A549 (cell line): ENCODE measurements at regions not wholly inside any gene's neighbourhood (a gene's known extent, or its start where the extent isn't known, plus 50 kb on each side); places are given as distances from the start of the nearest gene placed in this dataset.
A peak's percentile ranks its signal among the peaks of the same experiment; 100 is the strongest.

Experiments
- ATAC-seq, 2 experiments: fragments of 200-7000 bp in 1 of 2; fragments of >200 bp in 1 of 2; cut with Nextera tagmentation in 1 of 2; cut with Tn5 transposase in 1 of 2; 3 replicates each; pipeline versions ENCODE4 v1.8.0 to v1.9.1; 2018 to 2020; ENCODE audit warnings: mild to moderate bottlenecking in 1 of 2, moderate library complexity in 1 of 2
- CTCF ChIA-PET: fragments of 300-600 bp; sonication (Branson Sonifier 250); formaldehyde crosslinking; extraction: SDS; loops from one replicate; lab custom pipeline; 2021; ENCODE audit warnings: antibody characterized with exemption, inconsistent platforms; lab: Yijun Ruan, JAX
- POLR2A ChIA-PET: fragments of 350-600 bp; formaldehyde crosslinking; extraction: SDS; loops from one replicate; lab custom pipeline; 2021; ENCODE audit warnings: antibody characterized with exemption, inconsistent platforms; lab: Yijun Ruan, JAX
- DNase-seq, 2 experiments: peaks; one replicate each; pipeline versions ENCODE4 v3.0.0 to v3.0.0-alpha.2; 2011 to 2016; ENCODE audit warnings: low read depth in 1 of 2, low spot score in 1 of 2
- FAIRE-seq: peaks from 2 replicates; lab custom pipeline; 2011; peaks lifted over from hg19 to GRCh38; lab: Jason Lieb, UNC
- H3K27ac ChIP-seq, 2 experiments: fragments of >200 bp; sonication (Bioruptor Twin); formaldehyde crosslinking; 3 replicates each; pipeline ENCODE4 v1.5.1; 2016 to 2017
- H3K4me1 ChIP-seq: fragments of >200 bp; sonication (Bioruptor Twin); formaldehyde crosslinking; 3 replicates; pipeline ENCODE4 v1.6.1; 2016
- H3K4me2 ChIP-seq: fragments of >200 bp; sonication (Bioruptor Twin); formaldehyde crosslinking; 3 replicates; pipeline ENCODE4 v1.6.1; 2016
- H3K4me3 ChIP-seq: fragments of >200 bp; sonication (Bioruptor Twin); formaldehyde crosslinking; 3 replicates; pipeline ENCODE4 v1.5.1; 2016
- H3K9me3 ChIP-seq: fragments of >200 bp; sonication (Bioruptor Twin); formaldehyde crosslinking; 3 replicates; pipeline ENCODE4 v1.6.1; 2016
- EHF ChIP-seq: fragments of 250-450 bp; sonication (Bioruptor Pico); IDR thresholded peaks from 2 replicates; pipeline ENCODE4 v1.5.0; 2020; ENCODE audit warnings: mild to moderate bottlenecking
- FOSL2 ChIP-seq, 2 experiments: fragments of 450-650 bp in 1 of 2; fragments of >200 bp in 1 of 2; sonication (Bioruptor Twin) in 1 of 2; formaldehyde crosslinking; IDR thresholded peaks; 2 replicates each; pipeline versions ENCODE4 v1.5.0 to v1.6.1; 2016 to 2020; ENCODE audit warnings: mild to moderate bottlenecking in 1 of 2, moderate library complexity in 1 of 2
- FOXS1 ChIP-seq: fragments of 250-450 bp; sonication (Bioruptor Pico); IDR thresholded peaks from 2 replicates; pipeline ENCODE4 v1.5.0; 2020; ENCODE audit warnings: mild to moderate bottlenecking, moderate library complexity
- GATA3 ChIP-seq: IDR thresholded peaks from 2 replicates; pipeline ENCODE4 v1.6.1; 2012; ENCODE audit warnings: borderline replicate concordance
- KDM1A ChIP-seq: fragments of 200-600 bp; sonication (generic); IDR thresholded peaks from 2 replicates; pipeline ENCODE4 v1.6.1; 2016; ENCODE audit warnings: low read depth, mild to moderate bottlenecking
- KDM5A ChIP-seq: fragments of 200-600 bp; sonication (generic); IDR thresholded peaks from 2 replicates; pipeline ENCODE4 v1.6.1; 2016; ENCODE audit warnings: antibody characterized with exemption, mild to moderate bottlenecking
- MAFK ChIP-seq: fragments of 450-650 bp; IDR thresholded peaks from 2 replicates; pipeline ENCODE4 v1.6.1; 2014; ENCODE audit not compliant: partially characterized antibody
- MAZ ChIP-seq: fragments of 150-350 bp; IDR thresholded peaks from 2 replicates; pipeline ENCODE4 v1.6.1; 2014; ENCODE audit warnings: antibody characterized with exemption, low read depth, low read length, borderline replicate concordance
- RAD21 ChIP-seq, 2 experiments: fragments of >200 bp in 1 of 2; sonication (Bioruptor Twin) in 1 of 2; formaldehyde crosslinking in 1 of 2; IDR thresholded peaks in 1 of 2; conservative IDR thresholded peaks in 1 of 2; 2 replicates in 1 of 2; 3 replicates in 1 of 2; pipeline ENCODE4 v1.6.1; 2012 to 2018; ENCODE audit warnings: inconsistent platforms in 1 of 2
- RARB ChIP-seq: fragments of 250-450 bp; sonication (Bioruptor Pico); IDR thresholded peaks from 2 replicates; pipeline ENCODE4 v1.8.0; 2021; ENCODE audit warnings: mild to moderate bottlenecking, moderate library complexity
- RCOR1 ChIP-seq: fragments of 150-350 bp; IDR thresholded peaks from 2 replicates; pipeline ENCODE4 v1.6.1; 2014; ENCODE audit warnings: antibody characterized with exemption, low read length, low read depth
- RNF2 ChIP-seq: fragments of 200-600 bp; sonication (generic); IDR thresholded peaks from 2 replicates; pipeline ENCODE4 v1.6.1; 2016; ENCODE audit warnings: low read depth, mild to moderate bottlenecking, antibody characterized with exemption, moderate library complexity, borderline replicate concordance
- SMC3 ChIP-seq: fragments of >200 bp; sonication (Bioruptor Twin); formaldehyde crosslinking; IDR thresholded peaks from 3 replicates; pipeline ENCODE4 v1.6.1; 2018; ENCODE audit warnings: inconsistent platforms
- SREBF2 ChIP-seq: fragments of 450-650 bp; IDR thresholded peaks from 2 replicates; pipeline ENCODE4 v1.6.1; 2014; ENCODE audit warnings: mild to moderate bottlenecking, moderate library complexity
- TFCP2L1 ChIP-seq: fragments of 250-450 bp; sonication (Bioruptor Pico); IDR thresholded peaks from 2 replicates; pipeline ENCODE4 v1.5.0; 2021; ENCODE audit warnings: mild to moderate bottlenecking
- WGBS: methylation state at CpG from one replicate; pipeline ENCODE4 v1.1.6; 2017; ENCODE audit errors: missing lambda C conversion rate; 5-methylcytosine and 5-hydroxymethylcytosine counted together
- TF ChIP-seq, protein P1 (sequence below): fragments of >200 bp; sonication (Bioruptor Twin); formaldehyde crosslinking; IDR thresholded peaks from 3 replicates; pipeline ENCODE4 v1.5.1; 2016
- TF ChIP-seq, protein P2 (sequence below): IDR thresholded peaks from 2 replicates; pipeline ENCODE4 v1.6.1; 2012
- TF ChIP-seq, protein P3 (sequence below): fragments of 250-450 bp; sonication (Bioruptor Pico); IDR thresholded peaks from 2 replicates; pipeline ENCODE4 v1.5.0; 2020; ENCODE audit warnings: low read depth, mild to moderate bottlenecking, moderate library complexity

DNA sequence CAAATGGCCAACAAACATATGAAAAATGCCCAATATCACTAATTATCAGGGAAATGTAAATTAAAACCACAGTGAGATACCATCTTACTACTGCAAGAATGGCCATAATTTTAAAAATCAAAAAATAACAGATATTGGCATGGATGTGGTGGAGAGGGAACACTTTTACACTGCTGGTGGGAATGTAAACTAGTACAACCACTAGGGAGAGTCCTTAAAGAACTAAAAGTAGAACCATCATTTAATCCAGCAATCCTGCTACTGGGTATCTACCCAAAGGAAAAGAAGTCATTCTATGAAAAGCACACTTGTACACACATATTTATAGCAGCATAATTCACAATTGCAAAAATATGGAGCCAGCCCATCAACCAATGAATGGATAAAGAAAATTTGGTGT is 459.7 kb downstream of the GXYLT1 start:
- Histone ChIP-seq H3K4me2 (no peak overlapping the region), H3K4me3 (no peak overlapping the region), H3K4me1 (no peaks in the 10 kb centered on the region), H3K9me3 (no peaks in the 10 kb centered on the region), H3K27ac (no peak overlapping the region)
- ChIA-PET CTCF (interaction anchor here (1.1 kb wide), 1 partner anchor 339 kb away, joined by 4 read pairs; no protein-coding TSS in a partner anchor), POLR2A (no interaction called here)
- FAIRE-seq = no peak
- TF ChIP-seq RAD21 (conservative IDR thresholded peaks at IDR 0.05 in 1 of 2, IDR thresholded peaks at IDR 0.05 in 1 of 2) = peak; percentile 59 to 64; a peak in 4 of 5 replicates
- no peak for TF ChIP-seq KDM5A
- TF ChIP-seq, protein P1, sequence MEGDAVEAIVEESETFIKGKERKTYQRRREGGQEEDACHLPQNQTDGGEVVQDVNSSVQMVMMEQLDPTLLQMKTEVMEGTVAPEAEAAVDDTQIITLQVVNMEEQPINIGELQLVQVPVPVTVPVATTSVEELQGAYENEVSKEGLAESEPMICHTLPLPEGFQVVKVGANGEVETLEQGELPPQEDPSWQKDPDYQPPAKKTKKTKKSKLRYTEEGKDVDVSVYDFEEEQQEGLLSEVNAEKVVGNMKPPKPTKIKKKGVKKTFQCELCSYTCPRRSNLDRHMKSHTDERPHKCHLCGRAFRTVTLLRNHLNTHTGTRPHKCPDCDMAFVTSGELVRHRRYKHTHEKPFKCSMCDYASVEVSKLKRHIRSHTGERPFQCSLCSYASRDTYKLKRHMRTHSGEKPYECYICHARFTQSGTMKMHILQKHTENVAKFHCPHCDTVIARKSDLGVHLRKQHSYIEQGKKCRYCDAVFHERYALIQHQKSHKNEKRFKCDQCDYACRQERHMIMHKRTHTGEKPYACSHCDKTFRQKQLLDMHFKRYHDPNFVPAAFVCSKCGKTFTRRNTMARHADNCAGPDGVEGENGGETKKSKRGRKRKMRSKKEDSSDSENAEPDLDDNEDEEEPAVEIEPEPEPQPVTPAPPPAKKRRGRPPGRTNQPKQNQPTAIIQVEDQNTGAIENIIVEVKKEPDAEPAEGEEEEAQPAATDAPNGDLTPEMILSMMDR = peak; percentile 60
- TF ChIP-seq EHF (CRISPR knock-in tag) = no peak
- TF ChIP-seq RCOR1 = no peak
- TF ChIP-seq KDM1A = no peak
- peak; percentile 54 for TF ChIP-seq SMC3
- peak in 1 of 2 experiments; percentile 67; a peak in 2 of 6 replicates for ATAC-seq
- DNase-seq = peak in 1 of 2 experiments; percentile 20

DNA sequence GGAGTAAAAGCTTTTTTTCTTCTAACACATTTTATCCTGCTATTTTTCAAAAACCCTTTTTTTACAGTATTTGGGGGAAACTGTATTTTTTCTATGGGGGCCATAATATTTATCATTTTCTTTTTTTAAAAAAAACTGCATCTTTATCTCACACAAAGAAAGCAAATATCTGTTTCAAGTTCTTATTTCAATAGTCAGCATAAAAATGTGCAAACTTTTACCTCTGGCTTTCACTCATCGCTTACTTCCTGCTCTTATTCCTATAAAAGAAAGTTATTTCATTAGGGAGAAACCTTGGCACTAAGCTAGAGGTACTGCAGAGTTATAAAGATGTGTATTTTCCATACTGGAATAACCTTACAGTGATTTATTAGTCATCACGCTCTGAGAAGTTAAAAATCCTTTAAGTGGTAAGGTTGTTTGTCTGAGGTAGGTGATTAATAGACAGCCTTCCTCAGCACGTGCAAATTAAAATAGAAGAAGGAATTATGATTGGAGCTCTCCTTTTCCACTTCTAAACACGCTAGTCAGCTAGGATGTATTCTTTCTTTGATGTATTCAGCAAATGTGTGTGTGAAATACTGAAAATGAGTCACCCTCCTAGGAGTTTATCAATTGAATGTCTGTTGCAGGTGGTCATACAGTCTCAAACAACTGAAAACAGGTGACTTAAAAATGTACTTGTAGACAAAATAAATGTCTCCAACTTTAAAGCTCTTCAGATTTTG is 461.0 kb downstream of the GXYLT1 start:
- no peak overlapping the region for H3K27ac ChIP-seq
- no peak for FAIRE-seq
- no peak for DNase-seq

DNA sequence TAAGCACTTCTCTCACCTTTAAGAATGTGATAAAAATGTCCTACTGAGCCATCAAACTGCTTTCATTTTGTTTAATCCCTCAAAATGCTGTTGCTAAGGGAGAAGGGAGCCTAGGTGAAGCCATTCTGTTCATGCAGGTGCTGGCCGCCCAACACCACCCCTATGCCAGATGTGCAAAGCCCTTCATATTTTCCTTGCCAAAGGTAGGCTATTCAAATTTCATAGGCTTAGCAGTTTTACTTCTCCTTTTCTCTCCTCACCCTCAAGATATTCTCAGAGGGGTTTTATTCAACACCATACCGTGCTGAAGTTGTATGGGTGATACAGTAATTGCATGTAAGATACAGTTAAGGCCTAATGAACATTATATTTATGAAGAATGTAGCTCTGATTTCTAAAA is 461.7 kb downstream of the GXYLT1 start:
- 68% methylated on average over 2 of the region's 2 CpGs for WGBS
- POLR2A ChIA-PET = no interaction called here
- H3K4me1 ChIP-seq = no peaks in the 10 kb centered on the region
- H3K27ac ChIP-seq = no peak overlapping the region
- no peak for DNase-seq
- H3K9me3 ChIP-seq = no peaks in the 10 kb centered on the region
- no peak for FAIRE-seq
- CTCF ChIA-PET = no interaction called here
- TF ChIP-seq FOXS1 (CRISPR knock-in tag) = no peak
- TF ChIP-seq, protein P2, sequence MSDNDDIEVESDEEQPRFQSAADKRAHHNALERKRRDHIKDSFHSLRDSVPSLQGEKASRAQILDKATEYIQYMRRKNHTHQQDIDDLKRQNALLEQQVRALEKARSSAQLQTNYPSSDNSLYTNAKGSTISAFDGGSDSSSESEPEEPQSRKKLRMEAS = no peak
- no peak for TF ChIP-seq MAFK
- TF ChIP-seq RAD21 (conservative IDR thresholded peaks at IDR 0.05 in 1 of 2, IDR thresholded peaks at IDR 0.05 in 1 of 2) = no peak
- TF ChIP-seq RNF2 = no peak
- TF ChIP-seq SMC3 = no peak
- no peak for TF ChIP-seq GATA3
- TF ChIP-seq SREBF2 = no peak
- TF ChIP-seq, protein P3, sequence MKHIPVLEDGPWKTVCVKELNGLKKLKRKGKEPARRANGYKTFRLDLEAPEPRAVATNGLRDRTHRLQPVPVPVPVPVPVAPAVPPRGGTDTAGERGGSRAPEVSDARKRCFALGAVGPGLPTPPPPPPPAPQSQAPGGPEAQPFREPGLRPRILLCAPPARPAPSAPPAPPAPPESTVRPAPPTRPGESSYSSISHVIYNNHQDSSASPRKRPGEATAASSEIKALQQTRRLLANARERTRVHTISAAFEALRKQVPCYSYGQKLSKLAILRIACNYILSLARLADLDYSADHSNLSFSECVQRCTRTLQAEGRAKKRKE (CRISPR knock-in tag) = no peak
- TF ChIP-seq RARB (CRISPR knock-in tag) = no peak
- no peak overlapping the region for H3K4me3 ChIP-seq
- no peak for ATAC-seq
- no peak overlapping the region for H3K4me2 ChIP-seq

More for the DNA sequence above, 461.0 kb downstream of the GXYLT1 start:
- POLR2A ChIA-PET = no interaction called here
- no peak overlapping the region for H3K4me2 ChIP-seq
- CTCF ChIA-PET = no interaction called here
- TF ChIP-seq FOSL2 (IDR thresholded peaks at IDR 0.05) (no peak), FOSL2 (CRISPR knock-in tag; IDR thresholded peaks at IDR 0.05) (peak; percentile 15; the same call in 1 of the 2 replicates), MAZ (no peak), TFCP2L1 (no peak), MAFK (peak; percentile 67)
- H3K4me3 ChIP-seq = no peak overlapping the region
- no peaks in the 10 kb centered on the region for H3K9me3 ChIP-seq
- WGBS = 26% methylated on average over 4 of the region's 4 CpGs
- H3K4me1 ChIP-seq = no peaks in the 10 kb centered on the region
- ATAC-seq = no peak
